GM19023 (cell line): ENCODE measurements at regions not wholly inside any gene's neighbourhood (a gene's known extent, or its start where the extent isn't known, plus 50 kb on each side); places are given as distances from the start of the nearest gene placed in this dataset.
"Not testable (repeated sequence)": the region's sequence is repeated elsewhere in the genome, so short reads cannot be mapped to it uniquely, and the experiment has no call there.

Experiments
- ATAC-seq: cut with Tn5 transposase; IDR thresholded peaks from one replicate; pipeline ENCODE4 v1.9.1; 2021; ENCODE audit warnings: mild to moderate bottlenecking, moderate library complexity; ENCODE audit not compliant: unreplicated experiment

DNA sequence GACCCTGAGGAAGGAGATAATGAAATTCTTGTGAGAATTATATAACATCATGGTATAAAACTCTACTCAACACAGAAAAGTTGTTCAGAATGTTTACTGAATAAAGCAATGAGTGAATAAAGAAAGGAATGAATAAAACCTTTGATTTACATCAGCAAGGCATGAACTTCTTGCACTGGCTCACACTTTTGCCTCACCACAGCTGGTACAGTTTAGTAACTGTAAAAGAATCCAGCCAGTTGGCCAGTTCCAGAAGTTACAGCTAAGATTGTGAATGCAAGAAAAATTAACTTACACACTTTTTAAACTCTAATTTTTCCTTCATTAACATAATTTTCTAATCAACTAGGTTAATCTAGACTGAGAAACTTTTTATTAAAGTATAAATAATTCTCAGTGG, 490.9 kb downstream of the NFIB start:
- no peak for ATAC-seq

DNA sequence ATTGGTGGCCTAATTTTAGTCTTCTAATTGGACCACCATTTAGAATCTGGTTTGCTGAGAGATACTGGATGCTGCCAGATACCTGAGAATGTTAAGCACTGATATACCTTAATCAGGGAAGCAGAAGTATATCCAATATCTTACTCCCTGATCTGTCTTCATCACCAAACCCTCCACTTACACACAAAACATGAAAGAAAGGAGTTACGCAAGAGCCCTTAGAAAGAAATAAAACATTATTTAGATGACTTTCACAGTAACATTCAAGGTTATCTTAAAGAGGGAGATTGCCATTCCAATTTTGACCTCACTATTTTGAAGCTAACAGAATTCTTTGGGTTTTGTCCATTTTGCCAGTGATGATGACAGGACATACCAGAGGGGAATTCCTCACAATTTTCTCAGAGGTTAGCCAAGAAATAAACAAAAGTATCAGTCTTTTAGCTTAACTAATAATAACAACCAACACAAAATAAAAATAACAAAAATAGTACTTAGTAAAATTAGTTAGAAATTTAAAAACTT, 496.1 kb downstream of the NFIB start:
- ATAC-seq = no peak

DNA sequence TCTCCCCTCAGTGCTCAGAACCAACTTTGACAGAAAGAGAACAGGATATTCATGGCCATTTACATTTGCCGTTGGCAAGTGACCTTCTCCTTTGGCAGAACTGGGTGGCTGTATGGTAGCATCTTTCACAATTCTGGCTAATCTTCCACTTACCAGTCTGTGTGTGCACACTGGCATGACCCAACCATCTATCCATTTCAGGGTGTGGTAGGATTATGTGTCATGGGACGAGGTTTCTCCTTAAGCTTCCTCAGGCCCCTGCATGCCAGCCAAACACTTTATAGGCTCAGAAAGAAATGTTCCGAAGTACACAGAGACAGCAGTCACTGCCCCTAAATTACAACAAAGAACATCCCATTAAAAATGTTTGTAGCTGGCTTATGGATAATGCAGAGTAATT, 497.1 kb downstream of the NFIB start:
- ATAC-seq = no peak

DNA sequence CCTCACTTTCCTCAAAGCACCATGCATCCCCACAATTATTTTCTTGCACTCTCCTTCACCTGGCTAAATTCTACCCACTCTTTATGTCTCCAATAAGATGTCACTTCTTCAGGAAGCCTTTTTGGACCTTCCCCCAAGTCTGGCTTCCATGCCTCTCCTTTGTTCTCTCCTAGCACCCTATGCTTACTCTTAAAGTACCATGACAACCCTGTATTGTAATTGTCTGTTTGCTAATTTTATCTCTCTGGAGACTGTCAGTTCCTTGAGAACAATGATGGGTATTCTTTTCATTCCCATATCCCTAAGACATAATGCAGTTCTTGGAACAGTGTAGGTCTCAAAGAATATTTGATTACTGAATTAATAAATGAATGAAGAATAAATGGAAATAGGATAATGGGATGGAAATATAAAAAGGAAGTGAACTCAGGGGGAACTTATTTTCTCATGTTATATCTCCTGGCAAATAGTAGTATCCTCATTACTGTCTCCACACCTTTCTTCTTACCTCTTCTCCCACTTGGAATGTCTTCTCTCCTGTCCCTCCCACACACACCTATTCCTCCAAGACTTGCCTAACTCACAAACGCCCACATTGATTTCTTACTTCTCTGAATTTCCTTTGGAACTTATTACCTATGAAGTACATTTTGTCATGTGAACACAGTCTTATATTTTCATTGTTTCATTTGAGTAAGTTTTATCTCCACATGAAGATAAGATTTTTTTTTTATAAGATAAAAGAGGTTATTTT, 499.1 kb downstream of the NFIB start:
- no peak for ATAC-seq

DNA sequence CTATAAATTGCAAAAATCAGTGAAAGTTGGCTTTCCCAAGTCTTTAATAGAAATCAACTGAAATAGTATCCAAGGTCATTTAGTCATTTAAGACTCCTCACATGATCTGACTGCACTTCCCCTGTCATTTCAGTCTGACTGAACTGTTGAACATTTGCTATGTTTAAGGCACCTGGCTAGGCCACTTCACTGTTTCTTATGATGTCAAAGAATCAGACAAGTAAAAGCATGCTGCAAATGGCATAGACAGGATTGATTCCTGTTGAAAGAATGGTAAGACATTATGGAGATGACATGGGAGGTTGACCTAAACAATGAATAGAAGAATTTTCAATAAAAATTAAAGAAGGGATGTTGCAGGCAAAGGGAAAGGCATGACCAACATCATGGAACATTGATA, 502.1 kb downstream of the NFIB start:
- no peak for ATAC-seq

DNA sequence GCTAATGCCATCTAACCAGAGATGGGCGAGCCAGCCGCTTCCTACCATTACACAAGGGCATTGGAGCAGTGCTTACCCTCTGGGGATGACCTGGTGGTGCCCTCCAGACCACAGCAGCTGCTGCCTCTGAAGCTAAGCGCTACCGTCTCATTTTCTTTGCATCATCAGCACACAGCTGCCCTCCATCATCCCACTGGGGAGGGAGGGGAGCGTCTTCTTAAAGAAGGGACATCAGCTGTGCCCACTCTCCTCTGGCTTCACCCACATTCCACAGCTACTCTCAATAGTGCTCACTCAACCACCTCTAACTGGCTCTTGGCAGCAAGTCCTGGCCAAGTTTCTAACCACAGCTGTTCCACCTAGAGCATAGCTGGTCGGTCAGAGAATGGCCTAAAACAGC, 503.4 kb downstream of the NFIB start:
- no peak for ATAC-seq

DNA sequence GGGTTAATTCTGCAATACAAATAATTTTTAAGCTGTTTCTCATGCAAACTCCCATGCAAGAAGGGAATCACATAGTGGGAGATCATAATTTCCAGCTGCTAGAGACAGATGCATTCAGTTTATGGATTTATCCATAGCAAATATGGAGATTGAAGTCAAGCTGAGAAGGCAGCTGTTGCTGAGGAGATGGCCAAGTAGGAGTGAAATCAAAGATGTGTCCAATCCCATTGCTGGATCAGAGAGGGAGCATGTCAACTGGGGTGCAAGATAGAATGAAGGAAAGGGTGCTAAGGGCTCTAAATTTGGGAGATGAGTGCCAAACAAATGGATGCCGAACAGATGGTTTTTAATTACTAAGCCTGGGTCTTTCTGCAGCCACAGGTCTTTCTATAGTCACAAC, 504.5 kb downstream of the NFIB start:
- ATAC-seq = no peak

DNA sequence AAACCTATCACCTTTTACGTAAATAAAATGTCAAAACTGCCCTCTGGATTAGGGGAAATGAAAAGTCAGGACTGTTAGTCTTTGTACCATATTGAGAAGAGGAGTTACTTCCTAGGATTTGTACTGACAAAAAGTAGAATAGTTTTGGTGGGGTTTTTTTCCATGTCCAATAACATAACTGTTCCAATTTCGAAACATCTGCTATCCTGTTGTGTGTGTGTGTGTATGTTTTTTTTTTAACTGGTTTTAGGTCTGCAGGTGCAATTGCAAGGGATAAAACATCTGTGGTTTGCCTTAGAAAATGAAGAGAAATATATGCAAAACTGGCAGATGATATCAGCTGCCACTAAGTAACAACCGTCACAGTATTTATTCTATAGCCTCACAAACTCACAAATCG, 506.8 kb downstream of the NFIB start:
- no peak for ATAC-seq

DNA sequence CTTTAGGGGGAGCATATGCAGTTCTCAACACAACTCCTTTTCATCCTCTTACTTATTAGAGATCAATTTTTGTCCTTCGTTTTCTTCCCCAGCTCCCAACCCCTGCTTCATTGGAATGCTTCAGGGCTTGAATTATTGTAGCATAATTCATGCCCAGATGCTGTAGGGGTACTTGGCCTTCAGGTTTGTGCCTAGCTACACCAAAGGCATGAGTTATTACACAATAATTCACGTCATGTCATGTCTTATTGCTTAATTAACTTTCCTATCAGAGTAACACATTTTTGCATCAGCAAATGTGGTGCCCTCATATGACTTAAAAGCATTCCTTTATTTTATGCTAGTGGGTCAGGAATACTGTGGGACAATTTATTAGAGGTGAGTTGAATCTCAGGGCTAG, 507.2 kb downstream of the NFIB start:
- no peak for ATAC-seq

DNA sequence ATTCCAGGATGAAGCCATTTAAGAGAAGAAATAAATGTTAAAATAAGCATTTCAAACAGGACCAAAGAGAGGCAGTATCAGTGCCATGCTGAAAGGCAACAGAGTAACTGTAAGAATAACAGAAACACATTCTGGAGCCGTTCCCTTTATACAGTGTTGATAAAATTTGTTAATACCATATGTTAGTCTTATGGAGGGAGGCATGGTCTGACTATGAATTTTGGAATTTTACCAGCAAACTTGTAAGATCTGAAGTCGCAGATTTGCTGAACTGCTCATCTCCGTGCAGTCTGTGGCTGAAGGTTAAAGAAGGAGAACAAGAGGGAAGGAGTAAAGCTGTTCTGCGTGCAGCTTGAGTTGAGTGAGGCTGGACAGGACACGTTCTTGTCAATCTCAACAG, 508.4 kb downstream of the NFIB start:
- no peak for ATAC-seq

DNA sequence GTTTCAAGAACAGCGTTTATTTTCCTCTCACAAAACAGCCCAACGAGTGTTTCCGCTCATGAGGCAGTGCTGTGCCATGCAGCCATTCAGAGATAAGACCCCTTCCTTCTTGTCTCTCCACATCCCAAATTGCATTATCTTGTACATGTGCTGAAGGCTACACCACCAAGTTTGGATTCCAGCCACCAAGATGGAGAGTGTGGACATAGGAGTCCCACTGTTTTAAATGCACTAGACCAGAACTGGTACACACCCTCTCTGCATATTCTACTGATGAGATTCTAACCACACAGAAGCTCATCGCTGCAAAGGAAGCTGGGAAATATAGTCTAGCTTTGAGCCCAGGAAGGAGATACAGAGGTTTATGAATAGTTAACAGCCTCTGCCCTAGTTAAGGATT, 509.4 kb downstream of the NFIB start:
- no peak for ATAC-seq

DNA sequence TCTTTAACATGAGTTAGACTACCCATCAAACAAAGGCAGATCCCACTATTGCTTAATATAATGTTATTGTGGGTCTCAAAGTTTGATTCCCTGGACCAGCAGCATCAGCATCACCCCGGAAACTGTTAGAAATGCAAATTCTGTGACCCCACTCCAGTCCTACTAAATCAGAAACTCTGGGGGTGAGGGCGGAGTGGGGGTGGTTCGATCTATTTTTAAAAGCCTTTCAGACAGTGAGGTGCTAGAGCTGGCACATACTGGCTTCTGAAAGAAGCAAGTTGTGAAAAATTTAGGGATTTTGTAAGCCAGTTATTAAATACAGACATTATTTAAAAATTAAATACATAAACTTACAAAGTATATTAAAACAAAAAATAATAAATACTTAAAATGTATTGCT, 513.2 kb downstream of the NFIB start:
- ATAC-seq = no peak

DNA sequence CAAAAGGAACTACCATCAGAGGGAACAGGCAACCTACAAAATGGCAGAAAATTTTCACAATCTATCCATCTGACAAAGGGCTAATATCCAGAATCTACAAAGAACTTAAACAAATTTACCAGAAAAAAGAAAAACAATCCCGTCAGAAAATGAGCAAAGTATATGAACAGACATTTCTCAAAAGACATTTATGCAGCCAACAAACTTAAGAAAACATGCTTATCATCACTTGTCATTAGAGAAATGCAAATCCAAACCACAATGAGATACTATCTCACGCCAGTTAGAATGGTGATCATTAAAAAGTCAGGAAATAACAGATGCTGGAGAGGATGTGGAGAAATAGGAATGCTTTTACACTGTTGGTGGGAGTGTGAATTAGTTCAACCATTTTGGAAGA, 516.2 kb downstream of the NFIB start:
- not testable (repeated sequence) for ATAC-seq

DNA sequence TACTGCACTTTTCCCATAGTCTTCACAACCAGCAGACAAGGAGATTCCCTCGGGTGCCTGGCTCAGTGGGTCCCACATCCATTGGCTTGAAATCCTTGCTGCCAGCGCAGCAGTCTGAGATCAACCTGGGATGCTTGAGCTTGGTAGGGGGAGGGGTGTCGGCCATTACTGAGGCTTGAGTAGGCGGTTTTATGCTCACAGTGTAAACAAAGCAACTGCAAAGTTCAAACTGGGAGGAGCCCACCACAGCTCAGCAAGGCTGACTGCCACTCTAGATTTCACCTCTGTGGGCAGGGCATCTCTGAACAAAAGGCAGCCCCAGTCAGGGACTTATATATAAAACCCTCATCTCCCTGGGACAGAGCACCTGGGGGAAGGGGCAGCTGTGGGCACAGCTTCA, 512.3 kb upstream of the MPDZ start:
- no peak for ATAC-seq

DNA sequence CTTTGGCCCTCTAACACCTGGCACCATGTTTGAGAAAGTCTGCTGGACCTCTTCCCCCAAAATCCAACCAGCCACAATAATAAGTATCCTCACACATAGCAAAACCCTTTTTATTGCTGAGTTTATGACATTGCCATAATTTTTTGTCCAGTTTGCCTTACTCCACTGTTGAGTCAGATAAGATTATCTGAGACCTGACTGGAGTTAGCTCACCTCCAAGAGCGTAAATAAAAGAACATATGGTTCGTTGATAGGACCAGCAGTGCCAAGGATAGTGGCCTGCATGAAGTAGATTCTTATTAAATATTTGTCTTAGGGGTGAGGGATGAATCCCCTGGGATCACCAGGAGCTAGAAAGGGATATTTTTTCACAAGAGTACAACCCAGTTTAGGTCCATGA, 510.6 kb upstream of the MPDZ start:
- no peak for ATAC-seq

DNA sequence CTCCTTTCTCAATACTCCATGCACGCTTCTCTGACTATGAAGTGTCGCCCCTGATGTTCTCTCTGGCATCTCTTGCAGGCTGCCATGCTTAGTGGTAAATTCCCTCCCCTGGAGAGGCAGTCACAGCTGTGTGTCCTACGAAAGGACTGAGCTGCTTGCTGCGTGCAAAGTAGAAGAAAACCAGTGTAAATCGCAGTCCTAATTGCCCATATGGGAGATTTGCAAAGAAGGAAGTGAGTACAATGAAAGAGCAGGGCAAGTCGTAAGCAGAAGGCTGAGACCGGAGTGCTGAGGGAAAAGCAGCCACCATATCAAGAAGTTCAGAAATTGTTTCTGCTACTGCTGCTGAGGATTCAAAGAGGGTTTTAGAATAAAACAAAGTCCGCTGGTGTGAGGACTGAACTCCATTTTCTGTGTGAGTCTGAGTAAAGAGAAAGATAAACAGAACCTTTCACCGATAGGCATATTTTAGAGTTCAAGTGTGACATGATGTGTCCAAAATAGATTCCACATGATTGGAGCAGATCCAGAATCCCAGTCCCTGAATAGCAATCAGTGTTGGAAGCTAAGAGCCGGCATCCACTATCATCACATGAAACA, 507.8 kb upstream of the MPDZ start:
- no peak for ATAC-seq

DNA sequence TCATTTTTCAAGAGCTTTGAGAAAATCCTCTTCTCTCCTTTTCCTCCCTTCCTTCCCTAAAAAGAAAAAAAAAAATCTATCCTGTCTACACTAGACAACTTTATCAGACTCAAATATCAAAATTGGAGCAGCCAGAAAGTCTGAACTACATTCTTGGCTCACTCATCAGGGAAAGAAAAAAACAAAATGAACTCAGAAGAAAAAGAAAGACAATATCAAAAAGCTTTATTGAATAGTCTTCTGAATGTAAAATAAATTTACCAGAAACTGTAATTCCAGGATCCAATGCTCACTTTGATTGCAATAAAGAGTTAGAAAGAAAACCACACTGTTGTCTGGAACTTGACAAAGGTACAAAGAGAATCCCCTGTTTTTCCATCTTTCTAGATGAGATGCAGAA, 507.2 kb upstream of the MPDZ start:
- no peak for ATAC-seq

DNA sequence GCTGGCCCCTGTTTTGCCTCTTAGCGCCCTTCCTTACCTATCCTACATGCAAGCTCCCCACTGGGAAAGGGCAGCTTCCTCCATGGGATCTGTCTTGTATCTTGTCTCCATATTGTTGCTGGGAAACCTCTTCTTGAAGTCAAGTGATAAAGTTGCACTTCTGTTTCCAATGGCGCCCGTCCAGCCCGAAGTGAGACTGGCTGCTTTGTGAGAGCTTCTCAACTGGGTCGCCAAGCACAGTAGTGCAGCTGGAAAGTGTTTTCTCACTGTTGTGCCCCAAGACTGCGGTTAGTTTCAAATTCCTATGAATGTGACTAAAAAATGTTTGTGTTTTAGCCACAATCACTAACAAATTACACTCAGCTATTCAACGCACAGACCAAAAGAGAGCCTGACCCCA, 506.6 kb upstream of the MPDZ start:
- no peak for ATAC-seq

DNA sequence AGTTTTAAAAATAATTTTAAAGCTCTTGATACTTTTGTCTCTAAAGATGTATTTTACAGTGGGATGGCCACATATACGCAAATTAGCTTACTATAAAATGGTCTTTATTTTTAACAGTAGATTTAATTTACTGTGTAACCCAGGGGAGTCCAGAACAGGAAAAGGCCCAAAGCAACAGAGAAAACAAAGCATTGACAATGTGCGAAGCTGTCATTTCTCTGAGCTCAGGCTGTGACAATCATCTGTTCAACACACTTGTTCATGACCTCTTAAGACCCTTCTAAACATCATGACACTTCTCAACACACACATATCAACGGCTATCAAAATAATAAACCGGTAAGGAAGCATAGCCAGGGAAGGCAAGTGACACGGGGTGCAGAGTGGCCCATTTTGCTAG, 499.6 kb upstream of the MPDZ start:
- ATAC-seq = no peak

DNA sequence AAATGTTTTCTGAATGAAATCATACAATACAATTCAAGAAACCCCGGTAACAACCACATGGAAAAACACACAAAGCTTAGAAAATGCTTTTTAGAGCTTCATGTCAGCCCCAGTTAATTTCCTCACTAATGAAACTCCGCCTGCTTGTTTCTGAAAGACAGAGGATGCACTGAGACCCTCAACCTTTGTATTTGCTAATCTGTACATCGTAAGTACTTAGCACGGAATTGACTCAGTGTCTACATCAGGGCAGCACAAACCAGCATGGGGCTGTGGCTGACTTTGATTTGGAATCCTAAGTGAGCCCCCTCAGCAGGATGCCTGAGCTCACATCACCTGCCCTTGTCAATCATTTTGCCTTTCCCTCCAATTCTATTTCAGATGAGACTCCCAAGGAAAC, 499.1 kb upstream of the MPDZ start:
- ATAC-seq = no peak

DNA sequence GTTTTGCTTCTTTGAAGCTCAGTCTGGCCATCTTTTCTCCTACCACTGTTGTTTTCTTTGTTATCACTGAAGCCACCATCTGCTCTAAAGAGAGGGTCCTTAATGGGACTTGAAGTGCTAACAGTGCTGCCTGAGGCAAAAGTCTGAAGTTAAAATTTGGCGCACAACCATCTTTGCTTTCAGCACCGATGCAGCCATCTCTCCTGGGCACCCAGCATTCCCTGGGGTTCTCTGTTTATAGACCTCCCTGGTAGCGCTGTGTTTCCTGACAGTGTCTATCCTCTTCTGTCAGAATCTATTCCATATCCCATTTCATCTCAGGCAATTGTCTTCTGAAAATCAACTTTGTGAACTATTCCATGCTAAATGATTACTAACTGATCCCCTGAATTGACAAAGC, 491.5 kb upstream of the MPDZ start:
- no peak for ATAC-seq

DNA sequence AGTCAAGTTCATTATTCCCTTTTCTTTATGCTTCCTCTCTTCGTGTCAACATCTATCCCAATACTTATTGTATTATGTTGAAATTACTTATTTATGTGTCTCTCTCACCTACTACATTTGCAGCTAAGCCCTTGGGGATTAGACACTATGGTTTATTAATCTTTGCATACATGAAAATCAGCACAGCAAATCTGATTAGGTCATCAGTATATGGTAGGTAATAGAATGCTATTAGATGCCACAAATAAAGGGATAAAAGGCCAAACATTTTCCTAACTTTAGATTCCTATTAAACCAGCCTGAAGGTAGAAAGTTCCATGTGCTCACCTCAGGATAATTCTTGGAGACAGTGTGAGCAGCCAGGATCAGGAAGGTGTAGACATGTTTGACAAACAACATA, 490.1 kb upstream of the MPDZ start:
- no peak for ATAC-seq

DNA sequence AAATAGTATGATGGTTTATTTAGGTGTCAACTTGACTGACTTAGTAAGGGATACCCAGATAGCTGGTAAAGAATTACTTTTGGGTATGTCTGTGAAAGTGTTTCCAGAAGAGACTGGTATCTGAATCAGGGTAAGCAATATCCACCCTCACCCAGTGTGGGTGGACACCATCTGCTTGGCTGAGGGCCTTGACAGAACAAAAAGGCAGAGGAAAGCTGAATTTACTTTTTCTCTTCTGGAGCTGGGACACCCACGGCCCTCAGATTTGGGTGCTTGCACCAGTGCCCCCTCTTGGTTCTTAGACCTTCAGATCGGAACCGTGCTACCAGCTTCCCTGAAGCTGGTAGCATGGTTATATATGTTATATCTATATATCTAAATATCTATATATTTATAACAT, 489.5 kb upstream of the MPDZ start:
- ATAC-seq = no peak
